ENCODE measurements at regions not wholly inside any gene's neighbourhood (a gene's known extent, or its start where the extent isn't known, plus 50 kb on each side); places are given as distances from the start of the nearest gene placed in this dataset.
"Not testable (repeated sequence)": the region's sequence is repeated elsewhere in the genome, so short reads cannot be mapped to it uniquely, and the experiment has no call there.

- TF ChIP-seq, protein P1, sequence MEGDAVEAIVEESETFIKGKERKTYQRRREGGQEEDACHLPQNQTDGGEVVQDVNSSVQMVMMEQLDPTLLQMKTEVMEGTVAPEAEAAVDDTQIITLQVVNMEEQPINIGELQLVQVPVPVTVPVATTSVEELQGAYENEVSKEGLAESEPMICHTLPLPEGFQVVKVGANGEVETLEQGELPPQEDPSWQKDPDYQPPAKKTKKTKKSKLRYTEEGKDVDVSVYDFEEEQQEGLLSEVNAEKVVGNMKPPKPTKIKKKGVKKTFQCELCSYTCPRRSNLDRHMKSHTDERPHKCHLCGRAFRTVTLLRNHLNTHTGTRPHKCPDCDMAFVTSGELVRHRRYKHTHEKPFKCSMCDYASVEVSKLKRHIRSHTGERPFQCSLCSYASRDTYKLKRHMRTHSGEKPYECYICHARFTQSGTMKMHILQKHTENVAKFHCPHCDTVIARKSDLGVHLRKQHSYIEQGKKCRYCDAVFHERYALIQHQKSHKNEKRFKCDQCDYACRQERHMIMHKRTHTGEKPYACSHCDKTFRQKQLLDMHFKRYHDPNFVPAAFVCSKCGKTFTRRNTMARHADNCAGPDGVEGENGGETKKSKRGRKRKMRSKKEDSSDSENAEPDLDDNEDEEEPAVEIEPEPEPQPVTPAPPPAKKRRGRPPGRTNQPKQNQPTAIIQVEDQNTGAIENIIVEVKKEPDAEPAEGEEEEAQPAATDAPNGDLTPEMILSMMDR (IDR thresholded peaks at IDR 0.05), result not testable (repeated sequence)
- not testable (repeated sequence) for TF ChIP-seq POLR2AphosphoS5, POLR2A (IDR thresholded peaks at IDR 0.05)
Observed at GRCh38 chr12:29884957-29885356, 101.2 kb upstream of the TMTC1 start.
